HG03095 (cell line): ENCODE measurements at regions not wholly inside any gene's neighbourhood (a gene's known extent, or its start where the extent isn't known, plus 50 kb on each side); places are given as distances from the start of the nearest gene placed in this dataset.
"Not testable (repeated sequence)": the region's sequence is repeated elsewhere in the genome, so short reads cannot be mapped to it uniquely, and the experiment has no call there.

Experiments used
- ATAC-seq: cut with Tn5 transposase; IDR thresholded peaks from one replicate; pipeline ENCODE4 v1.9.1; 2021; ENCODE audit warnings: moderate library complexity; ENCODE audit not compliant: unreplicated experiment

GRCh38 chr15:35211240-35211902 is 126.3 kb upstream of the NANOGP8 start:
- no peak for ATAC-seq

DNA sequence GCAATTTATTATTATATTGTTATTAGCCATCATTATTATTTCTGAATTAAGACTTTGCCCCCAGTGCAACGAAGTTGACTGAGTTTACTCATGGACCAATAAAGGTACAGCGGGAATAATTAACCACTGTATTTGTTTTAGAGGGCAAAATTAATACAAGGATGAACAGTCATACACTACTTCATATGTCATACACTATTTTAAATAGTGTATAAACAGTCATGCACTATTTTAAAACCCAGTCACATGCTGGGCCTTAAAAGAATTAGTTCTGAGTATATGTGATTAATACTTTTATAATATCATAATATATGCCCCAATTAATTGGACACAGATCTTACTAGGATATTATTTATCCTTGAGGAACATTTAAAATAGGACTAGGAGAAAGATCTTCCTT is 125.3 kb upstream of the NANOGP8 start:
- no peak for ATAC-seq

DNA sequence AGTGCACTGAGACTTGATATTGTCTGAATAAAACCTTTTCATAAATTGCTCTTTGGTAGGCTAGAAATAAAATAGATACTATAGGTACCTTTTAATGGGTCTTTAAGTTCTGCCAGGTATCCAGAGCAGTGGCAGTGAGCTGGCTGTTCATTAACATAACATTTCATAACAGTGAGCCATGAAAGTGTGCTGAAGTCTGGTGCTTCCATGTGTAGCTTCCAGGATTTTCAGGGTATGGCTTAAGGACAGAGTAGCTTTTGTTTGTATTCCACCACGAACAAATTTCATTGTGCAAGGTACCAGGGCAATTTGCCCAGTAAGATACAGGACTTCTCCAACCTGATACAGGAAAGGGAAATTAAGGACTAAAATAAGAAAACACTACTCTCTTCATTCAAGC is 124.7 kb upstream of the NANOGP8 start:
- ATAC-seq = no peak

DNA sequence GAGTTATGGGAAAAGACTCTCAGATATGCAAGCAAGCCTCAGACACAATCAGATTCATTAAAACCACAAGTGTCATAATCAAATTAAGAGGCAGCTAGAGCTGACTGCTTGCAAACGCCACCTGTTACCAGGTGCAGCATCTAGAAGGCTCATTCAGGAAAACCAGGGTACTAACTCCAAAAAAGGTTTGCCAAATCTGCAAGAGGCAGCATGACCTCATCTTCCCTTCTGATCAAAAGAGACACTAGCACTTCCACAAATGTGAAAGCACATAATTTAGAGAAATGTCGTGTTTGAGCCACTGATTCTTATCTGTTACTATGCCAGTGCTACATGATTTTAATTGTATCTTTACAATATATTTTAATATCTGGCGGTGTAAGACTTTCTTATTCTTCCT is 123.3 kb upstream of the NANOGP8 start:
- no peak for ATAC-seq

DNA sequence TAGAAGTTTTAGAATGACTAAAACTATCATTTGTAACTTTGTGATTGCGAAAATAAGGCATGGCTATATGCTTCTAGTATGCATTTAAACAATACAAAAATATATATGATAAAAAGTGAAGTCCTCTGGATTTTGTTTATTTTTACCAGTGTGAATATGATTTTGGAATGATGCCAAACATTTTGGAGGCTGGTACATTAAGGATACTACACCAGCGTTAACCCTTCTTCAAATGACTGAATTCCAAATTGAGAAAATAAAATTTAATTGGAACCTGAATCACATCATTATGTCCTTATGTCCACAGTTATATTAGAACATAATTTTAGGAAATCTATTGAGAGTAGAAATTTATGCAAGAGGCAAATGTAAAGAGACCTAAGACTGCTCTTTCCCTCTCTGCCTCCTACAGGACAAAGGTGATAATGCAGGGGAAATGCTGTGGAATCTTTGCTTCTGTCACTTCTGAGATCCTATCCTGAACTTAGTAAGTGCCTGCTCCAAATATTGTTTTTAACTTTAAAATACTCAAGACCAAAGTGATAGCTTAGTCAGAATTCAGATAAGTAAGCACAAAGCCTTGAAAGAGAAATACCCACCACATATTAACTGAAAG is 121.1 kb upstream of the NANOGP8 start:
- ATAC-seq = no peak

- ATAC-seq = no peak
These were observed 113.1 kb upstream of the NANOGP8 start for GRCh38 chr15:35198197-35198596.

GRCh38 chr15:35197754-35198153 is 112.7 kb upstream of the NANOGP8 start:
- no peak for ATAC-seq

DNA sequence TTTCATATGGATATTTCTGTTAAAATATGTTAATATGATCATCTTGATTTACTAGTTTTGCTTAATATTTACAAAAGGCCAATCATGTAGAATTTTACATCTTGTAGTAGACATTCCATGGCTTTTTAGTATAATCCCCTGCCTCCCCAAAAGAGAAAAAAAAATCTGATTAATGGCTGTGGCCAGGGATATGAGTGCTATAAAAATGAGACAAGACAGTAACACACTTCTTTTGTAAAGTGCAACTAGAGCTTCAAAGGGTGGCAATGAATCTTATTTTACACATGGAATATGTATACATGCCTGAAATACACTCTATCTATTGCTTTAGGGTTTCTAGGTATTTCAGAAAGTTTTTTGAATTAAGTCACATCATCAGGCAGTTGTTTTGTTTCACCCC is 112.2 kb upstream of the NANOGP8 start:
- no peak for ATAC-seq

GRCh38 chr15:35196273-35196672 is 111.2 kb upstream of the NANOGP8 start:
- no peak for ATAC-seq

- ATAC-seq = no peak
These were observed 110.6 kb upstream of the NANOGP8 start for GRCh38 chr15:35195649-35196048.

DNA sequence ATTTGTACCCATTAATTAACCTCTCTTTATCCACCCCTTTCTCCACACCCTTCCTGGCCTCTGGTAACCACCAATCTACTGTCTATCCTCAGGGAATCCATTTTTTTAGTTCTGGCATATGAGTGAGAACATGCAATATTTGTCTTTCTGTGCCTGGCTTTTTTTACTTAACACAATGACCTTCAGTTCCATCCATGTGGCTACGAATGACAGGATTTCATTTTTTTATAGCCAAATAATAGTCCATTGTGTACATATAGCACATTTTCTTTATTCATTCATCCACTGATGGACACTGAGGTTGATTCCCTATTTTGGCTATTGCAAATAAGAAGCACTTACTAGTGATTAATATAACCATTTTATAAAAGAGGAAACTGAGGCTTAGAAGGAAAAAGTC is 109.9 kb upstream of the NANOGP8 start:
- no peak for ATAC-seq

DNA sequence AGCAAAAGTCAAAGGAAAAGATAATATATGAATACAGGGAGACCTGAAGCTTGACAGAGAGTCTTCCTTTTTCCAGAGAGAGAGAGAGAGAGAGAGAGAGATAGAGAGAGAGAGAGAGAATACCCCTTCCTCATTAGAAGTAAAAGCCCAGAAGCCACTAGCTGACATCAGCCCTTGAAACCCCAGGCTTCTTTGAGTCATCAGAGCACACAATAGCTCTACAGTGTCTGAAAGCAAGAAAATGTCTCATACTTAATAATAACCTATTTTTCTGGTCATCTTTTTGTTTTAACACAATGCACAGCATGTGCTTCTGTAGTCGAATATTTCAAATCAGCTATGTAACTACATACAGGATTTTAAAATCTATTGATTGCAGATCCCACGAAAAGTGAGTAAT is 109.2 kb upstream of the NANOGP8 start:
- ATAC-seq = no peak

DNA sequence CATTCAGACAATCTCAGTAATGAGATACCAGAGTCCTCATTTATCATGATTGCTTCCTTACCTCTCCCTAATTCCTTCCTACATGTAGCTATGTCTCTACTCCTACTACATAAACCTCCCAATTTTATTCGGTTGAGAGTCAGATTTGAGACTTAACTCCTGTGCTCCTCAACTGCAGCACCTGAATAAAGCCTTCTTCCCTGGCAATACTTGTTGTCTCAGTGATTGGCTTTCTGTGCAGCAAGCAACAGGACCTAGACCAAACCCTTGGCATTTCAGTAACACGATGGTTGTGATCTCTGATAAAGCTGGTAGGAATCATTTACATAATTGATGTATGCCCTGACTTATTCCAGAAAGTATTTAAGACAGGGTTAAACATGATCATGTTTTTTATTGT is 106.7 kb upstream of the NANOGP8 start:
- no peak for ATAC-seq

GRCh38 chr15:35186346-35186745 is 101.3 kb upstream of the NANOGP8 start:
- no peak for ATAC-seq

- no peak for ATAC-seq
These were observed 99.6 kb upstream of the NANOGP8 start for GRCh38 chr15:35184646-35185045.

- ATAC-seq = no peak
These were observed 97.9 kb upstream of the NANOGP8 start for GRCh38 chr15:35182841-35183479.

GRCh38 chr15:35181538-35181937 is 96.4 kb upstream of the NANOGP8 start:
- ATAC-seq = peak; percentile 81

DNA sequence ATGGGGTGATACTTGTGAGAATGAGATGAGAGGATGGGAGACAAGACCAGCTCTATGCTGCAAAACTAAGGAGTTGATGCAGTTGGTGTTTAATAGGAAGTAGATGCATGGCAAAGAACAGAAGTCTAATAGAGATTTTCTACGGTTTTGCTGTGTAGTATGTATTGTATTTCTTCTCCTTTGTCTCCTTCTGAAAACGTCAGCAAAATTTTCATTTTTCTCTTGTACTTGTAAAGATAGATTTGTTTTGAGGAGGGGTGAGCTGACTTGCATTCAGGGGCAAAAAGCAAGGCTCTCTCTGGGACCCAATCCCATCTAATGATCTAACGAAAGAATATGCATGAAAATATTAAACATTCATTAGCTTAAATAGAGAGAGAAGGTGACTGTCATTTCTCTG is 94.6 kb upstream of the NANOGP8 start:
- no peak for ATAC-seq

DNA sequence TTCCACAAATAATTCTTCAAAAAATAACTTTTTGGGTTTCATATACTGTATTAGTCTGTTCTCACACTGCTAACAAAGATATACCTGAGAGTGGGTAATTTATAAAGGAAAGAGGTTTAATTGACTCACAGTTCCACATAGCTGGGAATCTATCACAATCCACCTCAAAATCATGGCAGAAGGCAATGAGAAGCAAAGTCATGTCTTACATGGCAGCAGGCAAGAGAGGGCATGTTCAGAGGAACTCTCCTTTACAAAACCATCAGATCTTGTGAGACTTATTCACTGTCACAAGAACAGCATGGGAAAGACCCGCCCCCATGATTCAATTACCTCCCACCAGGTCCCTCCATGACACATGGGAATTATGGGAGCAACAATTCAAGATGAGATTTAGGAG is 93.1 kb upstream of the NANOGP8 start:
- not testable (repeated sequence) for ATAC-seq

GRCh38 chr15:35174948-35175347 is 89.9 kb upstream of the NANOGP8 start:
- ATAC-seq = no peak

DNA sequence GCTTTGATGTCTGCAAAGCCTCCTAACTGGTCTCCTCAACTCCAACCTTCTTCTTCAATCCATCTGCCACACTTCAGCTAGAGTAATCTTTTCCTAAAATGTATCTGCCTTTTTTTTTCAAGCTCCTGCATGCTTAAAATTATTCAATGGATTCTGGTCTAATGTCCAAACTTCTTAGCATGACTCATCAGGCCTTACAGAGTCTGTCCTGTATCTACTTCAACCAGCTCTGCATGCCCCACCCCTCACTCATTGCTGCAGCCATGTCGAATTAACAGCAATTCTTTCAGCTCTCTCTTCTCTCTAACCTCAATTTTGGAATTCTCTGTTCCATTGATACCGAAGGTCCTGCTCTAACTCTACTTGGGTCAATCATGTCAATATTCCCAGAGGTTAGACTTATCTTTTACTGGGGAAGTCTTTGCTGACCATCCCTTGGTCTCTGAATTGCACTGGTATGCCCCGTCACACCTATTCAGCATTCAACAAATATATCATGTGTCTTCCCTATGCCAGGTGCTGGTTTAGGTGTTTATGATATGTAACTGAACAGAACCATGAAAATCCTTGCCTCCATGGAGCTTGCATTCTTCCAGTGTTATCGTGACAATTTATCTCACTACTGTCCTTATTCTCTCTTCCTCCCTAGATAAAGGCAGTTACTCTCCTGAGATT is 88.5 kb upstream of the NANOGP8 start:
- ATAC-seq = no peak

- ATAC-seq = no peak
These were observed 85.1 kb upstream of the NANOGP8 start for GRCh38 chr15:35170207-35170606.
